Osteoblast (primary cell): ENCODE measurements at regions not wholly inside any gene's neighbourhood (a gene's known extent, or its start where the extent isn't known, plus 50 kb on each side); places are given as distances from the start of the nearest gene placed in this dataset.
A peak's percentile ranks its signal among the peaks of the same experiment; 100 is the strongest.

Experiments
- DNase-seq: peaks from one replicate; pipeline ENCODE4 v3.0.0; 2011; ENCODE audit warnings: low spot score, mixed read lengths; ENCODE audit not compliant: insufficient read length; ENCODE audit errors: missing footprints
- H2AFZ ChIP-seq: 2 replicates; pipeline ENCODE4 v1.6.0; 2011; ENCODE audit warnings: mild to moderate bottlenecking, low read length
- H3K27ac ChIP-seq: 2 replicates; pipeline ENCODE4 v1.5.1; 2011; ENCODE audit warnings: mild to moderate bottlenecking, low read depth, low read length, moderate library complexity
- H3K27me3 ChIP-seq: 2 replicates; pipeline ENCODE4 v1.6.0; 2012; ENCODE audit warnings: mild to moderate bottlenecking, control low read depth, inconsistent platforms, low read length, moderate library complexity; ENCODE audit not compliant: insufficient read depth
- H3K36me3 ChIP-seq: 2 replicates; pipeline ENCODE4 v1.5.1; 2011; ENCODE audit warnings: mild to moderate bottlenecking, low read length, control low read depth, moderate library complexity; ENCODE audit not compliant: insufficient read depth
- H3K4me1 ChIP-seq: 2 replicates; pipeline ENCODE4 v1.5.1; 2011; ENCODE audit warnings: mild to moderate bottlenecking, low read length, control low read depth, moderate library complexity; ENCODE audit not compliant: insufficient read depth
- H3K4me2 ChIP-seq: 2 replicates; pipeline ENCODE4 v1.6.0; 2011; ENCODE audit warnings: mild to moderate bottlenecking, low read length; ENCODE audit not compliant: insufficient read depth
- H3K4me3 ChIP-seq: fragments of 200-600 bp; sonication (generic); 3 replicates; pipeline ENCODE4 v1.5.1; 2012; ENCODE audit warnings: mild to moderate bottlenecking, low read length, inconsistent platforms; ENCODE audit not compliant: insufficient read depth
- H3K79me2 ChIP-seq: 2 replicates; pipeline ENCODE4 v1.6.0; 2012; ENCODE audit warnings: mild to moderate bottlenecking, low read length, control low read depth, inconsistent platforms; ENCODE audit not compliant: insufficient read depth
- H3K9me3 ChIP-seq: 2 replicates; pipeline ENCODE4 v1.5.1; 2011; ENCODE audit warnings: low read depth, low read length, control low read depth
- H4K20me1 ChIP-seq: 2 replicates; pipeline ENCODE4 v1.6.0; 2012; ENCODE audit warnings: mild to moderate bottlenecking, low read length, control low read depth; ENCODE audit not compliant: insufficient read depth
- TF ChIP-seq, protein P1 (sequence below): IDR thresholded peaks from 2 replicates; pipeline ENCODE4 v1.5.1; 2011; ENCODE audit warnings: mild to moderate bottlenecking, low read depth, low read length, moderate library complexity; ENCODE audit errors: extremely low read depth

DNA sequence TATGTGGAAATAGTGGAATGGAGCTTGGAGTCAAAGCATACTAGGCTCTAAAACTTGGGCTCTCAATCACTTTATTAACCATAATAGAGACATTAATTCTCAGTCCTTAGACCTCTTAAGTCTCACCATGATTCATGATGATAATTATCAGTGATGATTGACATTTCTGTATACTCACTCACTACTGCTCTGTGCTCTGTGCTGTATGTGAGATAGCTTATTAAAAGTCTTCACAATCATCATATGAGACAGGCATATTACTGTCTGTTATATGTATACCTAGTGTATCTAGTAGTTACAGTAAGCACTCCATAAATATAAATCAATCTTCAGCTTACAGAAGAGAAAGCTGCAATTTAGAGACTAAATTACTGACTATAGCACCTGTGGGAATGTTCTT lies 236.0 kb upstream of the JAG1 start:
- Histone ChIP-seq H3K4me1 (no peaks in the 10 kb centered on the region), H3K9me3 (no peaks in the 10 kb centered on the region), H3K27me3 (no peaks in the 10 kb centered on the region), H3K4me2 (no peak overlapping the region), H3K79me2 (no peaks in the 10 kb centered on the region), H3K4me3 (no peak overlapping the region), H4K20me1 (no peaks in the 10 kb centered on the region), H2AFZ (no peak overlapping the region), H3K36me3 (no peaks in the 10 kb centered on the region), H3K27ac (no peak overlapping the region)
- DNase-seq = no peak
- TF ChIP-seq, protein P1, sequence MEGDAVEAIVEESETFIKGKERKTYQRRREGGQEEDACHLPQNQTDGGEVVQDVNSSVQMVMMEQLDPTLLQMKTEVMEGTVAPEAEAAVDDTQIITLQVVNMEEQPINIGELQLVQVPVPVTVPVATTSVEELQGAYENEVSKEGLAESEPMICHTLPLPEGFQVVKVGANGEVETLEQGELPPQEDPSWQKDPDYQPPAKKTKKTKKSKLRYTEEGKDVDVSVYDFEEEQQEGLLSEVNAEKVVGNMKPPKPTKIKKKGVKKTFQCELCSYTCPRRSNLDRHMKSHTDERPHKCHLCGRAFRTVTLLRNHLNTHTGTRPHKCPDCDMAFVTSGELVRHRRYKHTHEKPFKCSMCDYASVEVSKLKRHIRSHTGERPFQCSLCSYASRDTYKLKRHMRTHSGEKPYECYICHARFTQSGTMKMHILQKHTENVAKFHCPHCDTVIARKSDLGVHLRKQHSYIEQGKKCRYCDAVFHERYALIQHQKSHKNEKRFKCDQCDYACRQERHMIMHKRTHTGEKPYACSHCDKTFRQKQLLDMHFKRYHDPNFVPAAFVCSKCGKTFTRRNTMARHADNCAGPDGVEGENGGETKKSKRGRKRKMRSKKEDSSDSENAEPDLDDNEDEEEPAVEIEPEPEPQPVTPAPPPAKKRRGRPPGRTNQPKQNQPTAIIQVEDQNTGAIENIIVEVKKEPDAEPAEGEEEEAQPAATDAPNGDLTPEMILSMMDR = no peak

DNA sequence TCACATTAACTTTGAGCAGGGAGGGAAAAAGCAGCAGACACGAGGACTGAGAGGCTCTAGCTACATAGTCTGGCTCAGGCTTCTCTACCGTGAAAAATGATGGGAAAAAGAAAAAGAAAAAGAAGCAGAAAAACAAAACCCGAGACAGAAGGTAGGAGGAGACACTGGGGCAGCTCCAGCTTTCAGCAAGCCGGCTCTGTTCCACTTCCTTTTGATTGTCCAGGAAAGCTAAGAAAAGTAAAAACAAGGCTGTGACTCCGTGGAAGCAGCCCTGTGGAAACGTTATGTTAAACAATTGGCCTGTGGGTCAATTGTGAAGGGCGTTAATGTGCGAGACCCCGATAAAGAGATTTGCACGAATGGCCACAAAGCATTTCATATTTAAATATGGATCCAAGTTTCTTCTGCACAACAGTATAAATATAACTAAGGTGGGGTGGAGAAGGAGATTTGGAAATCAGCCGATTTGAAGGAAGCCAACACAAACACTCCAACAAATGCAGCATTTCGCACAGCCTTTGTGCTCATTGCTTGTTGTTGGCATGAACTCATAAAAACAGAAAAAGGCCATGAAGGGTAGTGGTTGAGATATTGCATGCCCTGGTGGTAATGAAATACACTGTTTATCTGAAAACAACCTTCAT lies 236.9 kb upstream of the JAG1 start:
- Histone ChIP-seq H3K27me3 (no peaks in the 10 kb centered on the region), H3K36me3 (no peaks in the 10 kb centered on the region), H3K4me3 (no peak overlapping the region), H3K4me1 (no peaks in the 10 kb centered on the region), H4K20me1 (no peaks in the 10 kb centered on the region), H3K27ac (no peak overlapping the region), H3K4me2 (peak overlapping the region; percentile 27), H3K79me2 (no peaks in the 10 kb centered on the region), H2AFZ (peak overlapping the region; percentile 44), H3K9me3 (no peaks in the 10 kb centered on the region)
- TF ChIP-seq, protein P1 = no peak
- DNase-seq = no peak

DNA sequence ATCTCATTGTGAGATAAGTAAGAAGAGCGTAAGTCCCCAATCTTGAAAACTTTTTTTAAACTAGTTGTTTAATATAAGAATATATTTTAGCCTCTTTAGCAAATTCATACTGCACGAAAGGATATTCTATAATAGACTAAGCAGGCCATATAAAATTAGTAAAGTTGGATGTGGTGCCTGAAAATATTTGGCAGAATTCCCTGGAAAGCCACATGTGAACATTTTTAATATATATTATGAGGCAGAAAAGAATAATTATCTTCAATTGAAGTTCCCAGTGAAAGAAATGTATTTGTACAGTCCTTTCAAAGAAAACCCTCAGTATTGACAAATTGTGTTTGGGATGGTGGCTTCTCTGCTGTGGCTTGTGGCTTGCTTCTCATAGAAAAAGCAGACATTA lies 237.5 kb upstream of the JAG1 start:
- Histone ChIP-seq H3K9me3 (no peaks in the 10 kb centered on the region), H3K27ac (no peak overlapping the region), H2AFZ (no peak overlapping the region), H3K4me1 (no peaks in the 10 kb centered on the region), H3K4me3 (no peak overlapping the region), H3K36me3 (no peaks in the 10 kb centered on the region), H3K4me2 (no peak overlapping the region), H3K27me3 (no peaks in the 10 kb centered on the region), H4K20me1 (no peaks in the 10 kb centered on the region), H3K79me2 (no peaks in the 10 kb centered on the region)
- TF ChIP-seq, protein P1 = no peak
- no peak for DNase-seq

DNA sequence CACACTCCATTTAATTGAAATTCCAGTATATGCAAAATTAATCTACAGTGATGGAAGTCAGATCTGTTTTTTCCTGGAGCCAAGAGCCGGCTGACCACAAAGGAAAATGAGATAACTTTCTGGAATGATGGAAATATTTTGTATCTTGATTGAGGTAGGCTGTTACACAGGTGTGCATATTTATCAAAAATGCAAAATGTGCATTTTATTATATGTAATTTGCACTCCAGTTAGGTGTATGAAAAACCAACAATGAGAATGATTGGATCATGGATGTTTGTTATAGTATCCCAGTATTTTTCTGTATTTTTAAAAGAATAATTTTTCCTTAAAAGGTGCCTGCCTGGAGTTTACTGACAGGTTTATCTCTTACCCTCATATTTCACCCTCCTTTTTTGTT lies 242.0 kb upstream of the JAG1 start:
- Histone ChIP-seq H3K9me3 (no peaks in the 10 kb centered on the region), H3K4me2 (no peak overlapping the region), H3K4me1 (peaks cover 17% of the 10 kb centered on the region), H2AFZ (no peak overlapping the region), H3K27me3 (no peaks in the 10 kb centered on the region), H3K27ac (no peak overlapping the region), H3K4me3 (no peak overlapping the region), H3K79me2 (no peaks in the 10 kb centered on the region), H4K20me1 (no peaks in the 10 kb centered on the region), H3K36me3 (no peaks in the 10 kb centered on the region)
- DNase-seq = no peak
- TF ChIP-seq, protein P1 = no peak
